Tibial artery (tissue), 4 donors: ENCODE measurements at regions not wholly inside any gene's neighbourhood (a gene's known extent, or its start where the extent isn't known, plus 50 kb on each side); places are given as distances from the start of the nearest gene placed in this dataset.

Experiments
- DNase-seq, 2 donors: peaks; one replicate each; pipeline ENCODE4 v3.0.0-alpha.2; 2019
- H3K27ac ChIP-seq, 2 donors: fragments of 200-600 bp; sonication (generic) in 1 of 2; 1 replicate in 1 of 2; 2 replicates in 1 of 2; pipeline ENCODE4 v1.5.1; 2018 to 2019; ENCODE audit warnings: mild to moderate bottlenecking in 1 of 2
- H3K27me3 ChIP-seq, 2 donors: fragments of 200-600 bp; sonication (generic) in 1 of 2; one replicate each; pipeline versions ENCODE4 v1.5.1 to v1.6.0; 2016 to 2019
- H3K36me3 ChIP-seq, 3 donors: fragments of 200-600 bp; sonication (generic) in 2 of 3; one replicate each; pipeline ENCODE4 v1.5.1; 2016 to 2019; ENCODE audit warnings: mild to moderate bottlenecking in 2 of 3
- H3K4me1 ChIP-seq, 4 donors: fragments of 200-600 bp; sonication (generic) in 2 of 4; 1 replicate in 3 of 4; 2 replicates in 1 of 4; pipeline ENCODE4 v1.5.1; 2016 to 2019
- H3K4me3 ChIP-seq, 2 donors: fragments of 200-600 bp; sonication (generic) in 1 of 2; 1 replicate in 1 of 2; 2 replicates in 1 of 2; pipeline ENCODE4 v1.5.1; 2018 to 2019; ENCODE audit warnings: mild to moderate bottlenecking in 2 of 2
- H3K9me3 ChIP-seq, 3 donors: fragments of 200-600 bp; sonication (generic) in 1 of 3; one replicate each; pipeline ENCODE4 v1.5.1; 2016 to 2019
- intact Hi-C: fragments of 100-400 bp; cut with DNase I; formaldehyde crosslinking; loops from one replicate; pipeline ENCODE4 v1.15.0; 2023; ENCODE audit warnings: low total_unique reads
- TF ChIP-seq, protein P1 (sequence below), 2 experiments: fragments of 200-600 bp in 1 of 2; fragments of 450-650 bp in 1 of 2; IDR thresholded peaks; one replicate each; pipeline ENCODE4 v1.5.1; 2017 to 2019; ENCODE audit warnings: antibody characterized with exemption in 2 of 2, mild to moderate bottlenecking in 1 of 2, moderate library complexity in 1 of 2

GRCh38 chr9:89879276-89879675 is 274.5 kb downstream of the GADD45G start:
- H3K9me3 ChIP-seq = no peaks in the 10 kb centered on the region
- peak overlapping the region; percentile 44 to 68 for H3K27ac ChIP-seq
- DNase-seq = peak in 1 of 2 donors; percentile 53
- H3K4me1 ChIP-seq = peaks cover 0 to 53% (median 45%) of the 10 kb centered on the region in 4 donors
- H3K27me3 ChIP-seq = no peaks in the 10 kb centered on the region
- H3K4me3 ChIP-seq = no peak overlapping the region
- no peaks in the 10 kb centered on the region for H3K36me3 ChIP-seq
- TF ChIP-seq, protein P1, sequence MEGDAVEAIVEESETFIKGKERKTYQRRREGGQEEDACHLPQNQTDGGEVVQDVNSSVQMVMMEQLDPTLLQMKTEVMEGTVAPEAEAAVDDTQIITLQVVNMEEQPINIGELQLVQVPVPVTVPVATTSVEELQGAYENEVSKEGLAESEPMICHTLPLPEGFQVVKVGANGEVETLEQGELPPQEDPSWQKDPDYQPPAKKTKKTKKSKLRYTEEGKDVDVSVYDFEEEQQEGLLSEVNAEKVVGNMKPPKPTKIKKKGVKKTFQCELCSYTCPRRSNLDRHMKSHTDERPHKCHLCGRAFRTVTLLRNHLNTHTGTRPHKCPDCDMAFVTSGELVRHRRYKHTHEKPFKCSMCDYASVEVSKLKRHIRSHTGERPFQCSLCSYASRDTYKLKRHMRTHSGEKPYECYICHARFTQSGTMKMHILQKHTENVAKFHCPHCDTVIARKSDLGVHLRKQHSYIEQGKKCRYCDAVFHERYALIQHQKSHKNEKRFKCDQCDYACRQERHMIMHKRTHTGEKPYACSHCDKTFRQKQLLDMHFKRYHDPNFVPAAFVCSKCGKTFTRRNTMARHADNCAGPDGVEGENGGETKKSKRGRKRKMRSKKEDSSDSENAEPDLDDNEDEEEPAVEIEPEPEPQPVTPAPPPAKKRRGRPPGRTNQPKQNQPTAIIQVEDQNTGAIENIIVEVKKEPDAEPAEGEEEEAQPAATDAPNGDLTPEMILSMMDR (IDR thresholded peaks at IDR 0.05) = no peak
- intact Hi-C loops = loop anchor here (5.0 kb wide), 1 partner anchor 272 kb away; the partner anchor contains the start of gene GADD45G

GRCh38 chr9:89879701-89880100 is 274.9 kb downstream of the GADD45G start:
- H3K27ac ChIP-seq = peak overlapping the region; percentile 44 to 68
- peak; percentile 62 to 72 for DNase-seq
- no peaks in the 10 kb centered on the region for H3K9me3 ChIP-seq
- no peaks in the 10 kb centered on the region for H3K36me3 ChIP-seq
- peaks cover 0 to 53% (median 43%) of the 10 kb centered on the region in 4 donors for H3K4me1 ChIP-seq
- no peaks in the 10 kb centered on the region for H3K27me3 ChIP-seq
- TF ChIP-seq, protein P1 (IDR thresholded peaks at IDR 0.05) = no peak
- intact Hi-C loops = loop anchor here (5.0 kb wide), 1 partner anchor 272 kb away; the partner anchor contains the start of gene GADD45G
- no peak overlapping the region for H3K4me3 ChIP-seq

- peak in 1 of 2 donors; percentile 53 for DNase-seq
- Histone ChIP-seq H3K9me3 (no peaks in the 10 kb centered on the region), H3K27ac (peak overlapping the region in 1 of 2 donors; percentile 68), H3K27me3 (no peaks in the 10 kb centered on the region), H3K4me1 (peaks cover 0 to 53% (median 42%) of the 10 kb centered on the region in 4 donors), H3K36me3 (no peaks in the 10 kb centered on the region), H3K4me3 (no peak overlapping the region)
- intact Hi-C loops = no loop called here
- TF ChIP-seq, protein P1 (IDR thresholded peaks at IDR 0.05) = no peak
Measured at GRCh38 chr9:89880161-89880560, 275.3 kb downstream of the GADD45G start.

DNA sequence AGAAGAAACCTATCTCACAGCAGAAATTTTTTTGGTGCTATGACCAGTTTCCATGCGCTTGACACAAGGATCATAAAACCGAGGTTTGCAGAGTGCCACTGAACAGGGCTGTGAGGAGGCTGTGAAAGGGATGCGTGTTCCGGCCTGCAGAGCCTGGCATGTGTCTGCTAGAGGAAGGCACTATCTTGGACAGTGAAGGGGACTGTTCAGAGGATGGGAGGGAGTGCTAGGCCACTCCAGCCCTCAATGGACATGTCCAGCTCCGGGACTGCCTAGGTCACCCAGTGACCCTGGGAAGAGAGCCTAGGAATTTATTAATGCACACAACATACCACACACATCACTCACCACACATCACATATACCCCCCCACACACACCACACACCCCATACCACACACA is 275.9 kb downstream of the GADD45G start:
- Histone ChIP-seq H3K36me3 (no peaks in the 10 kb centered on the region), H3K4me1 (peaks cover 0 to 52% (median 38%) of the 10 kb centered on the region in 4 donors), H3K4me3 (no peak overlapping the region), H3K27me3 (no peaks in the 10 kb centered on the region), H3K9me3 (no peaks in the 10 kb centered on the region), H3K27ac (no peak overlapping the region)
- peak in 1 of 2 donors; percentile 23 for DNase-seq
- TF ChIP-seq, protein P1 (IDR thresholded peaks at IDR 0.05) = no peak
- intact Hi-C loops = no loop called here

- TF ChIP-seq, protein P1 (IDR thresholded peaks at IDR 0.05) = no peak
- Histone ChIP-seq H3K36me3 (no peaks in the 10 kb centered on the region), H3K4me3 (no peak overlapping the region), H3K4me1 (peaks cover 0 to 53% (median 39%) of the 10 kb centered on the region in 4 donors), H3K9me3 (no peaks in the 10 kb centered on the region), H3K27ac (no peak overlapping the region), H3K27me3 (no peaks in the 10 kb centered on the region)
- no peak for DNase-seq
- intact Hi-C loops = no loop called here
Measured at GRCh38 chr9:89881431-89881830, 276.6 kb downstream of the GADD45G start.
